AG09319 (cell line): ENCODE measurements at regions not wholly inside any gene's neighbourhood (a gene's known extent, or its start where the extent isn't known, plus 50 kb on each side); places are given as distances from the start of the nearest gene placed in this dataset.

Experiments used
- DNase-seq: peaks from one replicate; pipeline ENCODE4 v3.0.0-alpha.2; 2010; ENCODE audit warnings: low read depth; ENCODE audit errors: extremely low read depth
- CTCF ChIP-seq: IDR thresholded peaks from 2 replicates; pipeline ENCODE4 v1.5.1; 2011; ENCODE audit warnings: low read depth, mild to moderate bottlenecking, inconsistent platforms, low read length, moderate library complexity

- no peak for TF ChIP-seq CTCF
- DNase-seq = no peak
Observed at GRCh38 chr13:106061781-106062180, 473.7 kb downstream of the EFNB2 start.

- DNase-seq = no peak
- TF ChIP-seq CTCF = no peak
Observed at GRCh38 chr13:106056851-106057250, 478.6 kb downstream of the EFNB2 start.

- TF ChIP-seq CTCF = no peak
- no peak for DNase-seq
Observed at GRCh38 chr13:106052200-106052767, 483.2 kb downstream of the EFNB2 start.

GRCh38 chr13:106049171-106049570, 486.3 kb downstream of the EFNB2 start:
- no peak for TF ChIP-seq CTCF

GRCh38 chr13:106048386-106048785, 487.1 kb downstream of the EFNB2 start:
- DNase-seq = no peak
- TF ChIP-seq CTCF = no peak

More at GRCh38 chr13:106049171-106049570, 486.3 kb downstream of the EFNB2 start:
- DNase-seq = no peak

GRCh38 chr13:106047859-106048258, 487.6 kb downstream of the EFNB2 start:
- DNase-seq = no peak
- no peak for TF ChIP-seq CTCF

GRCh38 chr13:106042996-106043581, 492.4 kb downstream of the EFNB2 start:
- TF ChIP-seq CTCF = no peak
- no peak for DNase-seq
